GM23338 (cell line): ENCODE measurements at regions not wholly inside any gene's neighbourhood (a gene's known extent, or its start where the extent isn't known, plus 50 kb on each side); places are given as distances from the start of the nearest gene placed in this dataset.

ENCODE experiments used
- ATAC-seq: fragments of 200-7000 bp; cut with Tn5 transposase; 3 replicates; pipeline ENCODE4 v1.9.1; 2020
- DNase-seq: peaks from one replicate; pipeline ENCODE4 v3.0.0-alpha.2; 2015; ENCODE audit warnings: low spot score
- H2AFZ ChIP-seq: fragments of 200-600 bp; sonication (generic); 2 replicates; pipeline ENCODE4 v1.8.0; 2016; ENCODE audit warnings: antibody characterized with exemption, mild to moderate bottlenecking, moderate library complexity
- H3F3A ChIP-seq: fragments of 200-600 bp; sonication (generic); replicated peaks from 2 replicates; pipeline ENCODE4 v1.8.0; 2017; ENCODE audit warnings: antibody characterized with exemption, mixed run types, low read depth
- H3K27ac ChIP-seq: fragments of 200-600 bp; sonication (generic); 2 replicates; pipeline ENCODE4 v1.6.1; 2016; ENCODE audit warnings: low read depth
- H3K27me3 ChIP-seq: fragments of 200-600 bp; sonication (generic); 2 replicates; pipeline ENCODE4 v1.8.0; 2016; ENCODE audit warnings: mild to moderate bottlenecking, mixed run types, moderate library complexity; ENCODE audit not compliant: insufficient read depth
- H3K36me3 ChIP-seq: fragments of 200-600 bp; sonication (generic); 2 replicates; pipeline ENCODE4 v1.8.0; 2016; ENCODE audit warnings: mild to moderate bottlenecking; ENCODE audit not compliant: insufficient read depth
- H3K4me1 ChIP-seq: fragments of 200-600 bp; sonication (generic); 2 replicates; pipeline ENCODE4 v1.8.0; 2016; ENCODE audit warnings: mild to moderate bottlenecking, moderate library complexity; ENCODE audit not compliant: insufficient read depth
- H3K4me2 ChIP-seq: fragments of 200-600 bp; sonication (generic); 2 replicates; pipeline ENCODE4 v1.7.1; 2017; ENCODE audit warnings: mixed run types
- H3K4me3 ChIP-seq: fragments of 200-600 bp; sonication (generic); 2 replicates; pipeline ENCODE4 v1.6.1; 2016; ENCODE audit warnings: mixed run types
- H3K79me2 ChIP-seq: fragments of 200-600 bp; sonication (generic); replicated peaks from 2 replicates; pipeline ENCODE4 v1.8.0; 2017; ENCODE audit warnings: mild to moderate bottlenecking; ENCODE audit not compliant: insufficient read depth
- H3K9me2 ChIP-seq: fragments of 200-600 bp; sonication (generic); 2 replicates; pipeline ENCODE4 v1.8.0; 2017; ENCODE audit not compliant: insufficient read depth
- H4K20me1 ChIP-seq: fragments of 200-600 bp; sonication (generic); replicated peaks from 2 replicates; pipeline ENCODE4 v1.8.0; 2017; ENCODE audit warnings: mild to moderate bottlenecking; ENCODE audit not compliant: insufficient read depth
- H3K27ac Mint-ChIP-seq: 2 replicates; pipeline ENCODE4 v1.8.0; 2020; ENCODE audit warnings: inconsistent platforms, mild to moderate bottlenecking, moderate library complexity, mixed read lengths
- H3K27me3 Mint-ChIP-seq: 3 replicates; pipeline ENCODE4 v1.8.0; 2022; ENCODE audit warnings: low read depth, mild to moderate bottlenecking, moderate library complexity, mixed read lengths, inconsistent platforms; ENCODE audit not compliant: insufficient read depth, poor library complexity
- H3K36me3 Mint-ChIP-seq: 3 replicates; pipeline ENCODE4 v1.8.0; 2021; ENCODE audit warnings: low read depth, mild to moderate bottlenecking, inconsistent platforms, moderate library complexity, mixed read lengths
- H3K4me1 Mint-ChIP-seq: 3 replicates; pipeline ENCODE4 v1.8.0; 2020; ENCODE audit warnings: mild to moderate bottlenecking, inconsistent platforms, mixed read lengths
- H3K4me3 Mint-ChIP-seq: 3 replicates; pipeline ENCODE4 v1.8.0; 2021; ENCODE audit warnings: moderate library complexity, mild to moderate bottlenecking, inconsistent platforms, mixed read lengths
- H3K9me3 Mint-ChIP-seq: 3 replicates; pipeline ENCODE4 v1.8.0; 2020; ENCODE audit warnings: moderate library complexity, mild to moderate bottlenecking, inconsistent platforms, mixed read lengths
- CREB1 ChIP-seq: fragments of 250-450 bp; sonication (Bioruptor Pico); IDR thresholded peaks from 2 replicates; pipeline ENCODE4 v1.5.0; 2020; ENCODE audit warnings: low read depth, mild to moderate bottlenecking, moderate library complexity
- CTCF ChIP-seq, 2 experiments: fragments of 200-600 bp in 1 of 2; sonication (generic) in 1 of 2; conservative IDR thresholded peaks; 2 replicates each; pipeline versions ENCODE4 v1.5.1 to v1.6.1; 2016 to 2017; ENCODE audit warnings: antibody characterized with exemption in 2 of 2, low read depth in 2 of 2, mild to moderate bottlenecking in 2 of 2, moderate library complexity in 1 of 2
- ETS1 ChIP-seq: IDR thresholded peaks from 2 replicates; pipeline ENCODE4 v1.6.1; 2016; ENCODE audit warnings: antibody characterized with exemption
- EZH2 ChIP-seq: fragments of 200-600 bp; sonication (generic); IDR thresholded peaks from one replicate; pipeline ENCODE4 v1.8.0; 2017; ENCODE audit warnings: antibody characterized with exemption, mild to moderate bottlenecking, low read depth; ENCODE audit not compliant: unreplicated experiment
- JUNB ChIP-seq: IDR thresholded peaks from one replicate; pipeline ENCODE4 v1.6.1; 2016; ENCODE audit warnings: antibody characterized with exemption; ENCODE audit not compliant: unreplicated experiment
- NANOG ChIP-seq: IDR thresholded peaks from 2 replicates; pipeline ENCODE4 v1.6.1; 2016; ENCODE audit warnings: antibody characterized with exemption, borderline replicate concordance
- STAT1 ChIP-seq: IDR thresholded peaks from one replicate; pipeline ENCODE4 v1.6.1; 2016; ENCODE audit warnings: antibody characterized with exemption; ENCODE audit not compliant: unreplicated experiment
- ZNF114 ChIP-seq: fragments of 250-450 bp; sonication (Bioruptor Pico); IDR thresholded peaks from 2 replicates; pipeline ENCODE4 v1.5.0; 2020; ENCODE audit warnings: mild to moderate bottlenecking, moderate library complexity
- ZNF331 ChIP-seq: fragments of 250-450 bp; sonication (Bioruptor Pico); IDR thresholded peaks from 2 replicates; pipeline ENCODE4 v1.5.0; 2020; ENCODE audit warnings: low read depth, mild to moderate bottlenecking, moderate library complexity
- TF ChIP-seq, protein P1 (sequence below): fragments of 250-450 bp; sonication (Bioruptor Pico); IDR thresholded peaks from 2 replicates; pipeline ENCODE4 v1.5.0; 2020; ENCODE audit warnings: mild to moderate bottlenecking, moderate library complexity

DNA sequence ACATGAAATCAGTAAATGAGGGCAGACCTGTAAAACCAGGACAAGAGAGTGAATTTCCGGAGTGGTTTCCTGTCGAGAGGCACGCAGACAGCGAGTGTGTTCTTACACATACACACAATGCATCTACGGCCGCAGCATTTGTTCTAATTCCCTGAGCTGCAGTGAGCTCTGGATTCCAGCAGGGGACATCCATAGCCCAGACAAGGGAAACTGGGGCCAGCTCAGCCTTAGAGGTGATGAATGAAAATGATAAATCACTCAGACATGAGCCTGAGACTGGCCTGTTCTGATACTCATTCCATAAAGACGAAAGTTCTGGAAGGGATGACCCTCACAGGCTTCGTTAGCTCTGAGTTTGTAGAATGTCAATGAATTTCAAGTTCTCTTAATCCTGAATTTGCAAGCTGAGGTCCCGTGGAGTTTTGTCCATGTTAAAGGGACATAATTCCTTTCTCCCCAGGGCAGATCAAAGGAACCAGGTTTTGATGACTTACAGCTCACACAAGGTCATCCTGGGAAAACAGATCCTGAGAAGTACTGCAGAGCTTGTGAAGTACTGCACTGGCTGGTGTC, 207.9 kb upstream of the C1orf87 start:
- no peaks in the 10 kb centered on the region for H3F3A ChIP-seq
- no peak overlapping the region for H3K27ac ChIP-seq
- H3K79me2 ChIP-seq, result no peaks in the 10 kb centered on the region
- Mint-ChIP-seq H3K4me3 (no peak overlapping the region), H3K27me3 (peaks cover 4% of the 10 kb centered on the region), H3K27ac (no peak overlapping the region), H3K4me1 (peaks cover 6% of the 10 kb centered on the region; the same call in 2 of the 3 replicates), H3K36me3 (no peaks in the 10 kb centered on the region), H3K9me3 (no peaks in the 10 kb centered on the region)
- no peak for TF ChIP-seq STAT1
- no peak for TF ChIP-seq CREB1
- TF ChIP-seq CTCF (conservative IDR thresholded peaks at IDR 0.05; ENCODE audit: low read depth in 2 of 2), result peak; percentile 83 to 98
- H3K4me1 ChIP-seq, result no peaks in the 10 kb centered on the region
- H3K27me3 ChIP-seq, result no peaks in the 10 kb centered on the region
- no peak overlapping the region for H3K4me2 ChIP-seq
- no peaks in the 10 kb centered on the region for H3K36me3 ChIP-seq
- H3K4me3 ChIP-seq, result no peak overlapping the region
- H4K20me1 ChIP-seq, result no peaks in the 10 kb centered on the region
- H3K9me2 ChIP-seq, result no peaks in the 10 kb centered on the region
- ATAC-seq (peak; percentile 100), DNase-seq (peak; percentile 89)
- peak overlapping the region; percentile 2; the same call in 1 of the 2 replicates for H2AFZ ChIP-seq

GRCh38 chr1:60280819-60281218, 207.2 kb upstream of the C1orf87 start:
- H3K4me3 Mint-ChIP-seq, result no peak overlapping the region
- H3K27me3 ChIP-seq, result no peaks in the 10 kb centered on the region
- no peaks in the 10 kb centered on the region for H4K20me1 ChIP-seq
- H3K27ac Mint-ChIP-seq, result no peak overlapping the region
- no peak overlapping the region for H3K4me2 ChIP-seq
- H3K79me2 ChIP-seq, result no peaks in the 10 kb centered on the region
- H3K27me3 Mint-ChIP-seq, result peaks cover 4% of the 10 kb centered on the region
- ATAC-seq, result peak; percentile 68
- H3K36me3 ChIP-seq, result no peaks in the 10 kb centered on the region
- peak overlapping the region; percentile 2 for H2AFZ ChIP-seq
- no peaks in the 10 kb centered on the region for H3F3A ChIP-seq
- no peaks in the 10 kb centered on the region for H3K9me3 Mint-ChIP-seq
- no peak overlapping the region for H3K4me3 ChIP-seq
- DNase-seq, result no peak
- no peaks in the 10 kb centered on the region for H3K4me1 ChIP-seq
- no peak overlapping the region for H3K27ac ChIP-seq
- H3K9me2 ChIP-seq, result no peaks in the 10 kb centered on the region
- H3K36me3 Mint-ChIP-seq, result no peaks in the 10 kb centered on the region
- peaks cover 6% of the 10 kb centered on the region; the same call in 2 of the 3 replicates for H3K4me1 Mint-ChIP-seq
- TF ChIP-seq, protein P1, sequence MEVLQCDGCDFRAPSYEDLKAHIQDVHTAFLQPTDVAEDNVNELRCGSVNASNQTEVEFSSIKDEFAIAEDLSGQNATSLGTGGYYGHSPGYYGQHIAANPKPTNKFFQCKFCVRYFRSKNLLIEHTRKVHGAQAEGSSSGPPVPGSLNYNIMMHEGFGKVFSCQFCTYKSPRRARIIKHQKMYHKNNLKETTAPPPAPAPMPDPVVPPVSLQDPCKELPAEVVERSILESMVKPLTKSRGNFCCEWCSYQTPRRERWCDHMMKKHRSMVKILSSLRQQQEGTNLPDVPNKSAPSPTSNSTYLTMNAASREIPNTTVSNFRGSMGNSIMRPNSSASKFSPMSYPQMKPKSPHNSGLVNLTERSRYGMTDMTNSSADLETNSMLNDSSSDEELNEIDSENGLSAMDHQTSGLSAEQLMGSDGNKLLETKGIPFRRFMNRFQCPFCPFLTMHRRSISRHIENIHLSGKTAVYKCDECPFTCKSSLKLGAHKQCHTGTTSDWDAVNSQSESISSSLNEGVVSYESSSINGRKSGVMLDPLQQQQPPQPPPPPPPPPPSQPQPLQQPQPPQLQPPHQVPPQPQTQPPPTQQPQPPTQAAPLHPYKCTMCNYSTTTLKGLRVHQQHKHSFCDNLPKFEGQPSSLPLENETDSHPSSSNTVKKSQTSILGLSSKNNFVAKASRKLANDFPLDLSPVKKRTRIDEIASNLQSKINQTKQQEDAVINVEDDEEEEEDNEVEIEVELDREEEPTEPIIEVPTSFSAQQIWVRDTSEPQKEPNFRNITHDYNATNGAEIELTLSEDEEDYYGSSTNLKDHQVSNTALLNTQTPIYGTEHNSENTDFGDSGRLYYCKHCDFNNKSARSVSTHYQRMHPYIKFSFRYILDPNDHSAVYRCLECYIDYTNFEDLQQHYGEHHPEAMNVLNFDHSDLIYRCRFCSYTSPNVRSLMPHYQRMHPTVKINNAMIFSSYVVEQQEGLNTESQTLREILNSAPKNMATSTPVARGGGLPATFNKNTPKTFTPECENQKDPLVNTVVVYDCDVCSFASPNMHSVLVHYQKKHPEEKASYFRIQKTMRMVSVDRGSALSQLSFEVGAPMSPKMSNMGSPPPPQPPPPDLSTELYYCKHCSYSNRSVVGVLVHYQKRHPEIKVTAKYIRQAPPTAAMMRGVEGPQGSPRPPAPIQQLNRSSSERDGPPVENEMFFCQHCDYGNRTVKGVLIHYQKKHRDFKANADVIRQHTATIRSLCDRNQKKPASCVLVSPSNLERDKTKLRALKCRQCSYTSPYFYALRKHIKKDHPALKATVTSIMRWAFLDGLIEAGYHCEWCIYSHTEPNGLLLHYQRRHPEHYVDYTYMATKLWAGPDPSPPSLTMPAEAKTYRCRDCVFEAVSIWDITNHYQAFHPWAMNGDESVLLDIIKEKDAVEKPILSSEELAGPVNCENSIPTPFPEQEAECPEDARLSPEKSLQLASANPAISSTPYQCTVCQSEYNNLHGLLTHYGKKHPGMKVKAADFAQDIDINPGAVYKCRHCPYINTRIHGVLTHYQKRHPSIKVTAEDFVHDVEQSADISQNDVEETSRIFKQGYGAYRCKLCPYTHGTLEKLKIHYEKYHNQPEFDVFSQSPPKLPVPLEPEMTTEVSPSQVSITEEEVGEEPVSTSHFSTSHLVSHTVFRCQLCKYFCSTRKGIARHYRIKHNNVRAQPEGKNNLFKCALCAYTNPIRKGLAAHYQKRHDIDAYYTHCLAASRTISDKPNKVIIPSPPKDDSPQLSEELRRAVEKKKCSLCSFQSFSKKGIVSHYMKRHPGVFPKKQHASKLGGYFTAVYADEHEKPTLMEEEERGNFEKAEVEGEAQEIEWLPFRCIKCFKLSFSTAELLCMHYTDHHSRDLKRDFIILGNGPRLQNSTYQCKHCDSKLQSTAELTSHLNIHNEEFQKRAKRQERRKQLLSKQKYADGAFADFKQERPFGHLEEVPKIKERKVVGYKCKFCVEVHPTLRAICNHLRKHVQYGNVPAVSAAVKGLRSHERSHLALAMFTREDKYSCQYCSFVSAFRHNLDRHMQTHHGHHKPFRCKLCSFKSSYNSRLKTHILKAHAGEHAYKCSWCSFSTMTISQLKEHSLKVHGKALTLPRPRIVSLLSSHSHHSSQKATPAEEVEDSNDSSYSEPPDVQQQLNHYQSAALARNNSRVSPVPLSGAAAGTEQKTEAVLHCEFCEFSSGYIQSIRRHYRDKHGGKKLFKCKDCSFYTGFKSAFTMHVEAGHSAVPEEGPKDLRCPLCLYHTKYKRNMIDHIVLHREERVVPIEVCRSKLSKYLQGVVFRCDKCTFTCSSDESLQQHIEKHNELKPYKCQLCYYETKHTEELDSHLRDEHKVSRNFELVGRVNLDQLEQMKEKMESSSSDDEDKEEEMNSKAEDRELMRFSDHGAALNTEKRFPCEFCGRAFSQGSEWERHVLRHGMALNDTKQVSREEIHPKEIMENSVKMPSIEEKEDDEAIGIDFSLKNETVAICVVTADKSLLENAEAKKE, result no peak
- TF ChIP-seq ZNF114 (CRISPR knock-in tag) (no peak), ZNF331 (CRISPR knock-in tag) (no peak), ETS1 (no peak), JUNB (no peak), NANOG (no peak), EZH2 (no peak)
